ENCODE measurements at regions not wholly inside any gene's neighbourhood (a gene's known extent, or its start where the extent isn't known, plus 50 kb on each side); places are given as distances from the start of the nearest gene placed in this dataset.

DNA sequence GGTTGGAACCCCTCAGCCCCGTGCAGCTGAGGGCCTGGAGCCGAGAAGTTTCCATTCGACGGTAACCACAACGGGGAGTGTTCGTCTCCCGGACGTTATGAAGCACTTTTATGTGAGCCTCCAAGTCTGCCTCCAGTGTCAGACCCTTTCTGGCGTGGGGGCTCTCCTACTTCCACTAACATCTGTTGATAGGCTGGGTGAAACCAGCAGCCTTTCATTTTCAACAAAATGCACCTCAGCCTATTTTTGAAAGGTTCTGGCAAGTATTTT is 257.4 kb downstream of the THBS2 start:
- TF ChIP-seq ZNF274 (IDR thresholded peaks at IDR 0.05; ENCODE audit: low read depth, low read length) = no peak
- no peak for TF ChIP-seq YY1 (IDR thresholded peaks at IDR 0.05; ENCODE audit: insufficient read depth, insufficient read length)
- no peak for TF ChIP-seq SUZ12 (IDR thresholded peaks at IDR 0.05; ENCODE audit: extremely low read depth, insufficient read depth, insufficient read length)
